ENCODE measurements at regions not wholly inside any gene's neighbourhood (a gene's known extent, or its start where the extent isn't known, plus 50 kb on each side); places are given as distances from the start of the nearest gene placed in this dataset.

- no peaks in the 10 kb centered on the region for H3K9me3 ChIP-seq (ENCODE audit: control insufficient read depth, insufficient read depth, low read length)
- H3K4me2 ChIP-seq (ENCODE audit: low read length) = no peak overlapping the region
- H3K27ac ChIP-seq (ENCODE audit: low read depth, low read length) = no peak overlapping the region
- TF ChIP-seq CTCF (IDR thresholded peaks at IDR 0.05; ENCODE audit: low read depth, low read length, poor library complexity, severe bottlenecking) (no peak), EZH2phosphoT487 (IDR thresholded peaks at IDR 0.05; ENCODE audit: borderline replicate concordance, low read length) (no peak)
- H3K4me3 ChIP-seq (ENCODE audit: low read length) = no peak overlapping the region
- no peaks in the 10 kb centered on the region for H4K20me1 ChIP-seq (ENCODE audit: control insufficient read depth, insufficient read depth, low read depth, low read length)
- H3K79me2 ChIP-seq (ENCODE audit: control insufficient read depth, low read length) = no peaks in the 10 kb centered on the region
- H3F3A ChIP-seq (ENCODE audit: control insufficient read depth, insufficient read depth) = no peaks in the 10 kb centered on the region
- H3K9me2 ChIP-seq (replicated peaks; ENCODE audit: control insufficient read depth, low read length) = no peaks in the 10 kb centered on the region
- H3K27me3 ChIP-seq (ENCODE audit: control insufficient read depth, low read length) = no peaks in the 10 kb centered on the region
- no peaks in the 10 kb centered on the region for H3K36me3 ChIP-seq (ENCODE audit: control insufficient read depth, low read length)
- no peaks in the 10 kb centered on the region for H3K4me1 ChIP-seq (ENCODE audit: control insufficient read depth, low read length)
These were observed 322.0 kb upstream of the NT5C1B start for GRCh38 chr2:18911416-18911815.

- H3K36me3 ChIP-seq (ENCODE audit: control insufficient read depth, low read length) = no peaks in the 10 kb centered on the region
- no peaks in the 10 kb centered on the region for H3K9me2 ChIP-seq (replicated peaks; ENCODE audit: control insufficient read depth, low read length)
- no peaks in the 10 kb centered on the region for H3K9me3 ChIP-seq (ENCODE audit: control insufficient read depth, insufficient read depth, low read length)
- H3K4me2 ChIP-seq (ENCODE audit: low read length) = no peak overlapping the region
- no peak overlapping the region for H3K4me3 ChIP-seq (ENCODE audit: low read length)
- H3K79me2 ChIP-seq (ENCODE audit: control insufficient read depth, low read length) = no peaks in the 10 kb centered on the region
- H3F3A ChIP-seq (ENCODE audit: control insufficient read depth, insufficient read depth) = no peaks in the 10 kb centered on the region
- H4K20me1 ChIP-seq (ENCODE audit: control insufficient read depth, insufficient read depth, low read depth, low read length) = no peaks in the 10 kb centered on the region
- H3K27me3 ChIP-seq (ENCODE audit: control insufficient read depth, low read length) = no peaks in the 10 kb centered on the region
- H3K4me1 ChIP-seq (ENCODE audit: control insufficient read depth, low read length) = no peaks in the 10 kb centered on the region
- H3K27ac ChIP-seq (ENCODE audit: low read depth, low read length) = no peak overlapping the region
- TF ChIP-seq CTCF (IDR thresholded peaks at IDR 0.05; ENCODE audit: low read depth, low read length, poor library complexity, severe bottlenecking) (no peak), EZH2phosphoT487 (IDR thresholded peaks at IDR 0.05; ENCODE audit: borderline replicate concordance, low read length) (no peak)
These were observed 321.5 kb upstream of the NT5C1B start for GRCh38 chr2:18910843-18911242.

GRCh38 chr2:18907937-18908336 lies 318.6 kb upstream of the NT5C1B start:
- no peaks in the 10 kb centered on the region for H3K4me1 ChIP-seq (ENCODE audit: control insufficient read depth, low read length)
- H4K20me1 ChIP-seq (ENCODE audit: control insufficient read depth, insufficient read depth, low read depth, low read length) = no peaks in the 10 kb centered on the region
- TF ChIP-seq EZH2phosphoT487 (IDR thresholded peaks at IDR 0.05; ENCODE audit: borderline replicate concordance, low read length) = no peak
- no peak for TF ChIP-seq CTCF (IDR thresholded peaks at IDR 0.05; ENCODE audit: low read depth, low read length, poor library complexity, severe bottlenecking)
- H3K79me2 ChIP-seq (ENCODE audit: control insufficient read depth, low read length) = no peaks in the 10 kb centered on the region
- H3K4me3 ChIP-seq (ENCODE audit: low read length) = no peak overlapping the region
- no peak overlapping the region for H3K4me2 ChIP-seq (ENCODE audit: low read length)
- no peaks in the 10 kb centered on the region for H3K36me3 ChIP-seq (ENCODE audit: control insufficient read depth, low read length)
- no peaks in the 10 kb centered on the region for H3F3A ChIP-seq (ENCODE audit: control insufficient read depth, insufficient read depth)
- H3K27me3 ChIP-seq (ENCODE audit: control insufficient read depth, low read length) = no peaks in the 10 kb centered on the region
- H3K27ac ChIP-seq (ENCODE audit: low read depth, low read length) = no peak overlapping the region
- no peaks in the 10 kb centered on the region for H3K9me3 ChIP-seq (ENCODE audit: control insufficient read depth, insufficient read depth, low read length)
- no peaks in the 10 kb centered on the region for H3K9me2 ChIP-seq (replicated peaks; ENCODE audit: control insufficient read depth, low read length)

GRCh38 chr2:18907508-18907907 lies 318.1 kb upstream of the NT5C1B start:
- Histone ChIP-seq H3K4me3 (ENCODE audit: low read length) (no peak overlapping the region), H3K36me3 (ENCODE audit: control insufficient read depth, low read length) (no peaks in the 10 kb centered on the region), H3K9me2 (replicated peaks; ENCODE audit: control insufficient read depth, low read length) (no peaks in the 10 kb centered on the region), H3K4me2 (ENCODE audit: low read length) (no peak overlapping the region), H3K79me2 (ENCODE audit: control insufficient read depth, low read length) (no peaks in the 10 kb centered on the region), H3K4me1 (ENCODE audit: control insufficient read depth, low read length) (no peaks in the 10 kb centered on the region), H4K20me1 (ENCODE audit: control insufficient read depth, insufficient read depth, low read depth, low read length) (no peaks in the 10 kb centered on the region), H3K9me3 (ENCODE audit: control insufficient read depth, insufficient read depth, low read length) (no peaks in the 10 kb centered on the region), H3K27me3 (ENCODE audit: control insufficient read depth, low read length) (no peaks in the 10 kb centered on the region), H3F3A (ENCODE audit: control insufficient read depth, insufficient read depth) (no peaks in the 10 kb centered on the region), H3K27ac (ENCODE audit: low read depth, low read length) (no peak overlapping the region)
- TF ChIP-seq EZH2phosphoT487 (IDR thresholded peaks at IDR 0.05; ENCODE audit: borderline replicate concordance, low read length) (no peak), CTCF (IDR thresholded peaks at IDR 0.05; ENCODE audit: low read depth, low read length, poor library complexity, severe bottlenecking) (no peak)

All from DOHH2 (cell line).